NCI-H2029 treated with DMSO at 0.1 percent for 48 hours (cell line): ENCODE measurements at regions not wholly inside any gene's neighbourhood (a gene's known extent, or its start where the extent isn't known, plus 50 kb on each side); places are given as distances from the start of the nearest gene placed in this dataset.

Source experiments
- DNase-seq: peaks from one replicate; lab custom pipeline; 2025; lab: John Stamatoyannopoulos, UW

- DNase-seq, result no peak
These were observed 488.3 kb downstream of the PPARGC1A start for GRCh38 chr4:23401572-23401971.

GRCh38 chr4:23392860-23393458 lies 496.9 kb downstream of the PPARGC1A start:
- DNase-seq, result no peak

DNA sequence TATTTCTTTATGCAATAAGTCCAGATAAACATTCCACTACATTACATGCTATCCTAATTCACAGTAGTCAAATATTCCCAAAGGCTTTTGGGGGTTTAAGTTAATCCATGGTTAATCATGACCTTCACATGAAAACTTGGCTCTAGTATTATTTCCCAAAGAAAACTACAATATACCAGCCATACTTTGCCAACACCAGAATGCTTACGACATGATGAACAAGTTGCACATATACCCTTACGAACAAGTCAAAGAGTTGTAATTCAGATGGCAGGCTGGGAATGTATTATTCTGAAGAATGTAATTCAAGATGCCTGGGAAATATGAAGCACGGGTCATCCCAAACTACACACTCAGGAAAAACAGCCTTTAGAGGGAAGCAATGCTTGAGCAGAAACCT lies 499.6 kb downstream of the PPARGC1A start:
- DNase-seq, result no peak

GRCh38 chr4:23388699-23389395 lies 501.0 kb downstream of the PPARGC1A start:
- DNase-seq, result no peak

DNA sequence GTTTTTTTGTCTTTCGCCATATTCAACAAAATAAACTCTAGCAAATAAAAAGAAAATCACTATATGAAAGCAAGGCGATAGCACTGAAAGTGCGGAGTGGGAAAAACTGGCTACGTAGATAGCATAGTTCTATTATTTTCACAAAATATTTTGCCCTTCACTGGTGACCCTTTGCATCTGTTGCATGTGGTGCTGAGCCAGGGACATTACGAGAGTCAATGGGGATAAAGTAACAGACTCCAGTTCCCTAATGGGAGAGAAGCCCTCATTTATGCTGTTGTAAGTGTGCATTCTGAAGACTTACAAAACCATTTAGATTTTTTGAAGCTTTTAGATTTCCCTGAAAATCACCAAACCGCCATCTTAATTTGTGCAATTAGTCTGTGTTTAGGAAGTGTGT lies 501.6 kb downstream of the PPARGC1A start:
- DNase-seq, result no peak

GRCh38 chr4:23384741-23385140 lies 505.1 kb downstream of the PPARGC1A start:
- DNase-seq, result no peak

DNA sequence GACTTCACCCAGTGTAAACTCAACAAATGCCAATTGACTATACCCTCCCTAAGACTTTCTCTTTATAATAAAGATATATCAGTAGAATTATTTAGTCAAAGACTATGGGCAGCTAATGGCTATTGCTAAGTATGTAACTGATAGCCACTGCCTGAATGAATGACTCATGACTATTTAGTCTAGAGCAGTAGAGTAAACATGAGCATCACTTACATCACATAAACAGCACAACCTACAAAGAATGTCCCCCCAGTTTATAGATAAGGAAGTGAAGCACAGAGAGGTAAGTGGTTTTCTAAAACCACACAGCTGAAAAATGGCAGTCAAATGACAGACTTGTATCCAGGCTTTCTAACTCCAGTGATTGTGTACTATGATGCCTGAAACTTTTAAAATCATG lies 507.0 kb downstream of the PPARGC1A start:
- no peak for DNase-seq

GRCh38 chr4:23374259-23374658 lies 515.6 kb downstream of the PPARGC1A start:
- no peak for DNase-seq

GRCh38 chr4:23373261-23373660 lies 516.6 kb downstream of the PPARGC1A start:
- DNase-seq, result peak; percentile 75

DNA sequence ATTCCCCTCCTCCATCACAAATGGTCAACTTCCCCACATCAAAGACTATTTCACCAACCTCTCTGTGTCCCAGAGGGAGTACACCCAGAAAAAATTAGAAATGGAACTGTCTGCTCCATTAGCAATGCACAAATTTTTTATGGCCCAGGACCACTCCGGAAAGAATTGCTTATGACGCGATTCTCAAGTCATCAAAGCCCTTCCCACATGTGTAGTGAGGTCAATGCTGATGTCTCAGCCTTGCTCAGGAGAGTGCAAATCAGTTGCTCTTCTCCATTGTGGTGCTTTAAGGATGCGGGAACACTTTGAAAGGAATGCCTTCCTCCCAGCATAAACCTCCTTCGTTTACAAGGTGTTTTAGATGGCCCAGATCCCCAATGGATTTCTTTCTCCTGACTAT lies 518.3 kb downstream of the PPARGC1A start:
- no peak for DNase-seq

- DNase-seq, result no peak
These were observed 520.5 kb downstream of the PPARGC1A start for GRCh38 chr4:23369331-23369730.

GRCh38 chr4:23368081-23368697 lies 521.7 kb downstream of the PPARGC1A start:
- peak; percentile 8 for DNase-seq

GRCh38 chr4:23366557-23366906 lies 523.3 kb downstream of the PPARGC1A start:
- DNase-seq, result no peak

GRCh38 chr4:23365871-23366556 lies 523.8 kb downstream of the PPARGC1A start:
- DNase-seq, result no peak

DNA sequence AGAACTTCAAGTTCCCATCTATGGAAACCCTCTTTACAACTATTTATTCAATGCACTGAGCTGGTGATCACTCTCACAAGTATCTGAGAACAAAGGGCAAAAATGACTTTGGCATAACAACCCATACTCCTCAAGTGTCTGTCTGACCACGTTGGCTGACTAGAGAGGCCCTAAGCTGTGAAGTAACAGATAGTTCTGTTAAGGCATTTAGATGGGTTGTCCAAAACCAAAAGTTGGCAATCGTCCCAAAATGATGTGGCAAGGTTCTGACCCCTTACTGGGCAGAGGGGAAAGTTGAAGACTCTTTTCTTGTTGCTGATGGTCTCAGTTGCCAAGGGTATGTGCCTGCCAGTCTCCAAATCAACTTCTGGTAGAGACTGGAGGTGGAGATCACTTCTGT lies 524.8 kb downstream of the PPARGC1A start:
- no peak for DNase-seq

DNA sequence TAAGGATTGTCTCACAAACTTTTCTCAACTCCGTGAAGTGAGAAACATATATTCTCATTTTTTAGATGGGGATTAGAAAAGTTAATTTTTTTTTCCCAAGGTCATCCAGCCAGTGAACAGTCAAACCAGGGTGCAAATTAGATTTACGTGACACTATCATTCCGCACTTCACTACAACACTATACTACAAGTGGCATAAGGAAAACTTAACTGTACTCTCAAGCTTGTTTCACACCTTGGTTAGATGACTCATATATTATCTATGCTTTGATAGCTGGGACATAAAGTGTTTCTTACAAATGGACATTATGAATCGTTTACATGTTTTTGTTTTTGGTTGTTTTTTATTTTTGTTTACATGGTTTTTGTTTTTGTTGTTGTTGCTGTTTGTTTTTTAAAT lies 525.7 kb downstream of the PPARGC1A start:
- no peak for DNase-seq

- no peak for DNase-seq
These were observed 528.4 kb downstream of the PPARGC1A start for GRCh38 chr4:23361453-23361852.

- no peak for DNase-seq
These were observed 529.1 kb downstream of the PPARGC1A start for GRCh38 chr4:23360718-23361117.

DNA sequence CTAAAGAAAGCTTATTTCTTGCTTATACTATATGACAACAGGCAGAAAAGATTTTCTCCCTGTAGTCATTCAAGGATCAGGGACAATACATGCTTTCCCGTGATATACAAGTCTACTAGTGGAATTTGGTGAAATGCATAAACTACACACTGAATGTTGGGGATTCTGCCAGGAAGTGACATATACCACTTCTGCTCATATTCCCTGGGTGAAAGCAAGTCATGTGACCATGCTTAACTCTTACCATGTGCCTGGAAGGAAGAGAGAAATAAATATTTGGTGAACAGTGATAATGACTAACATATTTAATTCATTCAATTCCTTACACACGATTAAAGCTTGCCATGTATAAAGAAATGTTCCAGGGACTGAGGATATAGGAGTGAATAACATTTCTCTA lies 534.6 kb downstream of the PPARGC1A start:
- DNase-seq, result no peak

GRCh38 chr4:23353200-23353599 lies 536.6 kb downstream of the PPARGC1A start:
- no peak for DNase-seq

- no peak for DNase-seq
These were observed 540.9 kb downstream of the PPARGC1A start for GRCh38 chr4:23348789-23349498.

DNA sequence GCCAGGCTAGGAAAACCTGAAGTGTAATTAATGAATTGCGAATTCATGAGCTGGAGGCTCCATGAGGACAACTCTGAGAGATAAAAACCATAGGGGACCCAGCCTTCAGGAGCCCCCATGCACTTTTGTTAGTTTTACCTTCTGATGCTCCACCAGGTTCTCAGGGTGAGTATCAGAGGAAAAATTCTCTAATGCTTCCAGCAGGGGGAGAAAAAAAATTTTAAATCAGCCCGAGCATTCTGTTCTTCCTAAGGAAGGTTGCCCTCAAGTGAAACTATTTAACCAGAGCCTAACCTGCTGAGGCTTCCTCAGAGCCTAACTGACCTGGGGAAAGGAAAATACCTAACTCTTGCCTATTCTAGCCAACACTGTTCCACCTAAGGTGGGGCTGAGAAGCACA lies 552.6 kb downstream of the PPARGC1A start:
- DNase-seq, result no peak
